ENCODE measurements at regions not wholly inside any gene's neighbourhood (a gene's known extent, or its start where the extent isn't known, plus 50 kb on each side); places are given as distances from the start of the nearest gene placed in this dataset.
A peak's percentile ranks its signal among the peaks of the same experiment; 100 is the strongest.

DNA sequence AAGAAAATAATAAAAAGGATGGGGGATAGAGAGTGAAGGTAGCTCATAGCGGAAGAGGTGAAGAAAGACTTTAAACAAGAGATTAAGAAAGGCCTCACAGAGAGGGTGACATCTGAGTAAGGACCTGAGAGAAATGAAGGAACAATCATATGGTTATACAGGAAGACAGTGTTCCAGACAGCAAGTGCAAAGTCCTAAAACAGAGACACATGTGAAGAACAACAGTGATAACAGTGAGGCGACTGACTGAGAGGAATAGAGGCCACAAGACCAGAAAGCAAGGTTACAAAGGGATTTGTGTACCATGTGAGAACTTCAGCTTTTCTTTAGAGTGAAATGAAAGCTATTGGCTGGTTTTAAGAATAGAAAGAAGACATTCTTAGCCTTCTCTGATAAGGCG, 141.6 kb upstream of the PALMD start (continued):
- no peak for TF ChIP-seq FOXP4 (CRISPR knock-in tag; IDR thresholded peaks at IDR 0.05)
- TF ChIP-seq THAP11 (CRISPR knock-in tag; IDR thresholded peaks at IDR 0.05) = no peak
- TF ChIP-seq ZNF839 (CRISPR knock-in tag; IDR thresholded peaks at IDR 0.05; ENCODE audit: borderline replicate concordance) = no peak
- no peak for TF ChIP-seq ZBTB42 (CRISPR knock-in tag; IDR thresholded peaks at IDR 0.05)
- TF ChIP-seq TBP (CRISPR knock-in tag; IDR thresholded peaks at IDR 0.05) = no peak
- no peak for TF ChIP-seq MTF1 (CRISPR knock-in tag; IDR thresholded peaks at IDR 0.05)
- TF ChIP-seq SOX13 (IDR thresholded peaks at IDR 0.05) = no peak
- peak in 1 of 2 experiments; percentile 56; a peak in 1 of 4 replicates for TF ChIP-seq SOX13 (CRISPR knock-in tag; conservative IDR thresholded peaks at IDR 0.05 in 1 of 2, IDR thresholded peaks at IDR 0.05 in 1 of 2)
- TF ChIP-seq ZNF20 (CRISPR knock-in tag; IDR thresholded peaks at IDR 0.05) = no peak
- TF ChIP-seq, protein P1, sequence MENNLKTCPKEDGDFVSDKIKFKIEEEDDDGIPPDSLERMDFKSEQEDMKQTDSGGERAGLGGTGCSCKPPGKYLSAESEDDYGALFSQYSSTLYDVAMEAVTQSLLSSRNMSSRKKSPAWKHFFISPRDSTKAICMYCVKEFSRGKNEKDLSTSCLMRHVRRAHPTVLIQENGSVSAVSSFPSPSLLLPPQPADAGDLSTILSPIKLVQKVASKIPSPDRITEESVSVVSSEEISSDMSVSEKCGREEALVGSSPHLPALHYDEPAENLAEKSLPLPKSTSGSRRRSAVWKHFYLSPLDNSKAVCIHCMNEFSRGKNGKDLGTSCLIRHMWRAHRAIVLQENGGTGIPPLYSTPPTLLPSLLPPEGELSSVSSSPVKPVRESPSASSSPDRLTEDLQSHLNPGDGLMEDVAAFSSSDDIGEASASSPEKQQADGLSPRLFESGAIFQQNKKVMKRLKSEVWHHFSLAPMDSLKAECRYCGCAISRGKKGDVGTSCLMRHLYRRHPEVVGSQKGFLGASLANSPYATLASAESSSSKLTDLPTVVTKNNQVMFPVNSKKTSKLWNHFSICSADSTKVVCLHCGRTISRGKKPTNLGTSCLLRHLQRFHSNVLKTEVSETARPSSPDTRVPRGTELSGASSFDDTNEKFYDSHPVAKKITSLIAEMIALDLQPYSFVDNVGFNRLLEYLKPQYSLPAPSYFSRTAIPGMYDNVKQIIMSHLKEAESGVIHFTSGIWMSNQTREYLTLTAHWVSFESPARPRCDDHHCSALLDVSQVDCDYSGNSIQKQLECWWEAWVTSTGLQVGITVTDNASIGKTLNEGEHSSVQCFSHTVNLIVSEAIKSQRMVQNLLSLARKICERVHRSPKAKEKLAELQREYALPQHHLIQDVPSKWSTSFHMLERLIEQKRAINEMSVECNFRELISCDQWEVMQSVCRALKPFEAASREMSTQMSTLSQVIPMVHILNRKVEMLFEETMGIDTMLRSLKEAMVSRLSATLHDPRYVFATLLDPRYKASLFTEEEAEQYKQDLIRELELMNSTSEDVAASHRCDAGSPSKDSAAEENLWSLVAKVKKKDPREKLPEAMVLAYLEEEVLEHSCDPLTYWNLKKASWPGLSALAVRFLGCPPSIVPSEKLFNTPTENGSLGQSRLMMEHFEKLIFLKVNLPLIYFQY (CRISPR knock-in tag; IDR thresholded peaks at IDR 0.05; ENCODE audit: borderline replicate concordance) = no peak
- TF ChIP-seq SP1 (IDR thresholded peaks at IDR 0.05) = no peak
- no peak for TF ChIP-seq SP1 (CRISPR knock-in tag; IDR thresholded peaks at IDR 0.05)
- no peak for TF ChIP-seq ZNF766 (CRISPR knock-in tag; IDR thresholded peaks at IDR 0.05; ENCODE audit: borderline replicate concordance)
- no peak for TF ChIP-seq ZNF781 (CRISPR knock-in tag; IDR thresholded peaks at IDR 0.05; ENCODE audit: borderline replicate concordance, not compliant biosample characterization)
